MM.1S (cell line): ENCODE measurements at regions not wholly inside any gene's neighbourhood (a gene's known extent, or its start where the extent isn't known, plus 50 kb on each side); places are given as distances from the start of the nearest gene placed in this dataset.

Experiments used
- EZH2phosphoT487 ChIP-seq: fragments of 300-600 bp; sonication (generic); IDR thresholded peaks from 2 replicates; pipeline ENCODE4 v1.6.1; 2018; ENCODE audit warnings: antibody characterized with exemption, low read length
- TF ChIP-seq, protein P1 (sequence below): fragments of 300-600 bp; sonication (generic); IDR thresholded peaks from 2 replicates; pipeline ENCODE4 v1.5.1; 2016; ENCODE audit warnings: antibody characterized with exemption, low read length, mixed read lengths

DNA sequence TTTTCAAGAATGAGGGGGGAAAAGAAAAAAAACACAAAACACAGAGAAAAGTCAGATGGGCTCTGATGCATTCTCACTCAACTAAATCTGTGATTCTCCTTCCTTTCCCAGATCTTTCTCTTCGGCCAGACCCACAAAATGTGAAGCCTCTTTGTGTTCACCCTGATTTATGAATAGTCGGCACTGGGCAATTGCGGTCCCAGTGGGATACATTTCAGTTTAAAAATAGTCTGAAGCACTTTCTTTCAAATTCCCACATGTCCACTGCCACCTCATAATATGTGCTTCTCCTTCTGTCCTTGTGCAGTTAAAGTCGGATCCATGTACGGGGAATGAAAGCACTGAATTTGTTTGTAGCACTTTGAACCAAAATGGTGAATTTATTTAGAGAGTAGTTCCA, 995.4 kb upstream of the WWC1 start:
- TF ChIP-seq, protein P1, sequence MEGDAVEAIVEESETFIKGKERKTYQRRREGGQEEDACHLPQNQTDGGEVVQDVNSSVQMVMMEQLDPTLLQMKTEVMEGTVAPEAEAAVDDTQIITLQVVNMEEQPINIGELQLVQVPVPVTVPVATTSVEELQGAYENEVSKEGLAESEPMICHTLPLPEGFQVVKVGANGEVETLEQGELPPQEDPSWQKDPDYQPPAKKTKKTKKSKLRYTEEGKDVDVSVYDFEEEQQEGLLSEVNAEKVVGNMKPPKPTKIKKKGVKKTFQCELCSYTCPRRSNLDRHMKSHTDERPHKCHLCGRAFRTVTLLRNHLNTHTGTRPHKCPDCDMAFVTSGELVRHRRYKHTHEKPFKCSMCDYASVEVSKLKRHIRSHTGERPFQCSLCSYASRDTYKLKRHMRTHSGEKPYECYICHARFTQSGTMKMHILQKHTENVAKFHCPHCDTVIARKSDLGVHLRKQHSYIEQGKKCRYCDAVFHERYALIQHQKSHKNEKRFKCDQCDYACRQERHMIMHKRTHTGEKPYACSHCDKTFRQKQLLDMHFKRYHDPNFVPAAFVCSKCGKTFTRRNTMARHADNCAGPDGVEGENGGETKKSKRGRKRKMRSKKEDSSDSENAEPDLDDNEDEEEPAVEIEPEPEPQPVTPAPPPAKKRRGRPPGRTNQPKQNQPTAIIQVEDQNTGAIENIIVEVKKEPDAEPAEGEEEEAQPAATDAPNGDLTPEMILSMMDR: no peak
- no peak for TF ChIP-seq EZH2phosphoT487
